ENCODE measurements at regions not wholly inside any gene's neighbourhood (a gene's known extent, or its start where the extent isn't known, plus 50 kb on each side); places are given as distances from the start of the nearest gene placed in this dataset.

DNA sequence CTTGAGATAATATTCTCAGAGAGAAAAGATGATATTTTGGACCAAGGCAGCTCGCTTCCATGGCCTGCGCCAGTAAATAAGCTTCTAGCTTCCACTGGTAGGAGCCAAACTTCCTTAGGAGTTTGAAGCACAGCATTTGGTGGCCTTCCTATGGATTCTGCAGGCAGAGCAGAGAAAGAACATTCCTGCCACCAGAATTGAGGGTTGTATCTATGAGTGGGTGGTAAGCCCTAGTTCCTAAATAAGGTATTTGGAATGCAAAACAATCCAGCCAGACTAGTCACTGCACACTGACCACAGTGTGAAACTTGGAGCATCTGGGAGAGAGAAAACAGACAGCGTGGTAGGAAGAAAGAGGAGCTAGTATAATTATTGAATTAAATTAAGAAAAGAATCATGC is 54.1 kb upstream of the BCAR3 start:
- Histone ChIP-seq H3K79me2 (ENCODE audit: insufficient read depth, low read length) (no peaks in the 10 kb centered on the region), H3K9me2 (replicated peaks; ENCODE audit: insufficient read depth, low read length) (no peaks in the 10 kb centered on the region), H2AFZ (ENCODE audit: low read depth, low read length, severe bottlenecking) (no peak overlapping the region), H4K20me1 (ENCODE audit: low read depth, low read length) (no peaks in the 10 kb centered on the region), H3K36me3 (ENCODE audit: low read length) (no peaks in the 10 kb centered on the region), H3K4me3 (ENCODE audit: insufficient read depth, low read length, poor library complexity, severe bottlenecking) (no peak overlapping the region), H3K27me3 (ENCODE audit: low read length) (no peaks in the 10 kb centered on the region), H3K27ac (ENCODE audit: low read depth, low read length) (no peak overlapping the region), H3F3A (ENCODE audit: insufficient read depth) (no peaks in the 10 kb centered on the region), H3K4me2 (ENCODE audit: low read depth, low read length, poor library complexity, severe bottlenecking) (no peak overlapping the region), H3K9me3 (ENCODE audit: insufficient read depth, low read length) (no peaks in the 10 kb centered on the region), H3K9ac (ENCODE audit: low read length) (no peak overlapping the region)
- TF ChIP-seq, protein P1, sequence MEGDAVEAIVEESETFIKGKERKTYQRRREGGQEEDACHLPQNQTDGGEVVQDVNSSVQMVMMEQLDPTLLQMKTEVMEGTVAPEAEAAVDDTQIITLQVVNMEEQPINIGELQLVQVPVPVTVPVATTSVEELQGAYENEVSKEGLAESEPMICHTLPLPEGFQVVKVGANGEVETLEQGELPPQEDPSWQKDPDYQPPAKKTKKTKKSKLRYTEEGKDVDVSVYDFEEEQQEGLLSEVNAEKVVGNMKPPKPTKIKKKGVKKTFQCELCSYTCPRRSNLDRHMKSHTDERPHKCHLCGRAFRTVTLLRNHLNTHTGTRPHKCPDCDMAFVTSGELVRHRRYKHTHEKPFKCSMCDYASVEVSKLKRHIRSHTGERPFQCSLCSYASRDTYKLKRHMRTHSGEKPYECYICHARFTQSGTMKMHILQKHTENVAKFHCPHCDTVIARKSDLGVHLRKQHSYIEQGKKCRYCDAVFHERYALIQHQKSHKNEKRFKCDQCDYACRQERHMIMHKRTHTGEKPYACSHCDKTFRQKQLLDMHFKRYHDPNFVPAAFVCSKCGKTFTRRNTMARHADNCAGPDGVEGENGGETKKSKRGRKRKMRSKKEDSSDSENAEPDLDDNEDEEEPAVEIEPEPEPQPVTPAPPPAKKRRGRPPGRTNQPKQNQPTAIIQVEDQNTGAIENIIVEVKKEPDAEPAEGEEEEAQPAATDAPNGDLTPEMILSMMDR (IDR thresholded peaks at IDR 0.05; ENCODE audit: insufficient read depth, low read length, poor library complexity, severe bottlenecking), result no peak
- no peak for TF ChIP-seq EZH2phosphoT487 (conservative IDR thresholded peaks at IDR 0.05; ENCODE audit: low read length)

DNA sequence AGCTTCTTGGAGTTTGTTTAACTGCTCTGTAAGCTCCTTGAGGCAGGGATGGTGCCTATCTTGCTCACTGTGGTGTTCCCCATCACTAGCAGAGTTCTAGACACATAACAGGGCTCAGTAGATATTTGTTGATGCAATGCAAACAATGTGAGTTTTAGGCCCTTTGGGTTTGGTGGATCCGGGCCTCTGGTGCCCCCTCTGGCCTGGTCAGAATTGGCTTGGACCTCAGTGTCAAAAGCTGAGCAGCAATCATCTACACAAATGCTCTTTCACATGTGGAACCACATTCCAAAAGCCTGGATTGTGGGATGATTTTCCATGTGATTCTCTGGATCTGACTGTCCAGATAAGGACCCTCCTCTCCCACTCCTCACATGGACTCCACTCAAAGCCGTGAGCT is 53.4 kb upstream of the BCAR3 start:
- no peaks in the 10 kb centered on the region for H3F3A ChIP-seq (ENCODE audit: insufficient read depth)
- no peaks in the 10 kb centered on the region for H3K9me3 ChIP-seq (ENCODE audit: insufficient read depth, low read length)
- no peak overlapping the region for H3K9ac ChIP-seq (ENCODE audit: low read length)
- H3K4me2 ChIP-seq (ENCODE audit: low read depth, low read length, poor library complexity, severe bottlenecking), result no peak overlapping the region
- no peaks in the 10 kb centered on the region for H3K79me2 ChIP-seq (ENCODE audit: insufficient read depth, low read length)
- no peak for TF ChIP-seq EZH2phosphoT487 (conservative IDR thresholded peaks at IDR 0.05; ENCODE audit: low read length)
- TF ChIP-seq, protein P1 (IDR thresholded peaks at IDR 0.05; ENCODE audit: insufficient read depth, low read length, poor library complexity, severe bottlenecking), result no peak
- no peak overlapping the region for H3K27ac ChIP-seq (ENCODE audit: low read depth, low read length)
- no peaks in the 10 kb centered on the region for H4K20me1 ChIP-seq (ENCODE audit: low read depth, low read length)
- no peak overlapping the region for H3K4me3 ChIP-seq (ENCODE audit: insufficient read depth, low read length, poor library complexity, severe bottlenecking)
- H3K36me3 ChIP-seq (ENCODE audit: low read length), result no peaks in the 10 kb centered on the region
- H3K27me3 ChIP-seq (ENCODE audit: low read length), result no peaks in the 10 kb centered on the region
- no peaks in the 10 kb centered on the region for H3K9me2 ChIP-seq (replicated peaks; ENCODE audit: insufficient read depth, low read length)
- H2AFZ ChIP-seq (ENCODE audit: low read depth, low read length, severe bottlenecking), result no peak overlapping the region

DNA sequence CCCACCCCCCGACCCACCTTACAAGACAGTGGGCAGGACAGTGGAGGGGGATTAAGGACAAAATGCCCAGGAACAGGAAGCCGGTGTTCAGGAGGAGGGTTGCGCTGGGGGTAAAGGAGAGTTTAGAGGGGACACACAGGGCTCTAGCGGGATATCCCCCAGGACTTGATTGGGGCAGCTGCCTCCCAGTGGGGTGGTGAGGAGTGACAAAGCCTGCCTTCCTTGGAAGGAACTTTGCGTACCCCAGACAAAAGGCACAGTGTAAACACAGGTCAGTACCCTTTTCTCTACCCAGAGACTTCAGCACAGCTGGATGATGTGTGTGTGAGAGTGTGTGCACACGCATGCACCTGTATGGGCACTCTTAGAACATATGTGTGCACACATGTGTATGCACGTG is 51.7 kb upstream of the BCAR3 start:
- Histone ChIP-seq H3K36me3 (ENCODE audit: low read length) (no peaks in the 10 kb centered on the region), H3K4me3 (ENCODE audit: insufficient read depth, low read length, poor library complexity, severe bottlenecking) (no peak overlapping the region), H3K4me2 (ENCODE audit: low read depth, low read length, poor library complexity, severe bottlenecking) (no peak overlapping the region), H3F3A (ENCODE audit: insufficient read depth) (no peaks in the 10 kb centered on the region), H3K9me3 (ENCODE audit: insufficient read depth, low read length) (no peaks in the 10 kb centered on the region), H3K79me2 (ENCODE audit: insufficient read depth, low read length) (no peaks in the 10 kb centered on the region), H3K9ac (ENCODE audit: low read length) (no peak overlapping the region), H3K27me3 (ENCODE audit: low read length) (no peaks in the 10 kb centered on the region), H3K27ac (ENCODE audit: low read depth, low read length) (no peak overlapping the region), H4K20me1 (ENCODE audit: low read depth, low read length) (no peaks in the 10 kb centered on the region), H3K9me2 (replicated peaks; ENCODE audit: insufficient read depth, low read length) (no peaks in the 10 kb centered on the region), H2AFZ (ENCODE audit: low read depth, low read length, severe bottlenecking) (no peak overlapping the region)
- TF ChIP-seq, protein P1 (IDR thresholded peaks at IDR 0.05; ENCODE audit: insufficient read depth, low read length, poor library complexity, severe bottlenecking), result no peak
- no peak for TF ChIP-seq EZH2phosphoT487 (conservative IDR thresholded peaks at IDR 0.05; ENCODE audit: low read length)

DNA sequence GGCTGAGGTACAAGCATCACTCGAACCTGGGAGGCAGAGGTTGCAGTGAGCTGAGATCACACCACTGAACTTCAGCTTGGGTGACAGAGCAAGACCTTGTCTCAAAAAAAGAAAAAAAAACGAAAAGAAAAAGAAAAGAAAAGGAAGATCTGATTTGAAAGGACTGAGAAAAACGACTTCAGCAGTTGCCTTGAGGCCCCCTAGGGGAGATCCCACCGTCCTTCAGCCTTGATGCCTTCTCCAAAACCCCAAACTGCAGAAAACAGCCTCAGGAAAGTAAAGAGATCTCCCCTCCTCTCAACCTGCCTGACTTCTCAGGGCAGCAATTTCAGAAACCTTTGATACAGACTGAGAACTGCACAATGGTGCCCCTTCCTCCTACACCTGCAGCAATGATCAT is 50.9 kb upstream of the BCAR3 start:
- Histone ChIP-seq H3K9ac (ENCODE audit: low read length) (no peak overlapping the region), H3K4me2 (ENCODE audit: low read depth, low read length, poor library complexity, severe bottlenecking) (no peak overlapping the region), H3F3A (ENCODE audit: insufficient read depth) (no peaks in the 10 kb centered on the region), H2AFZ (ENCODE audit: low read depth, low read length, severe bottlenecking) (no peak overlapping the region), H3K27ac (ENCODE audit: low read depth, low read length) (no peak overlapping the region), H3K9me3 (ENCODE audit: insufficient read depth, low read length) (no peaks in the 10 kb centered on the region), H3K9me2 (replicated peaks; ENCODE audit: insufficient read depth, low read length) (no peaks in the 10 kb centered on the region), H3K79me2 (ENCODE audit: insufficient read depth, low read length) (no peaks in the 10 kb centered on the region), H3K4me3 (ENCODE audit: insufficient read depth, low read length, poor library complexity, severe bottlenecking) (no peak overlapping the region), H4K20me1 (ENCODE audit: low read depth, low read length) (no peaks in the 10 kb centered on the region), H3K27me3 (ENCODE audit: low read length) (no peaks in the 10 kb centered on the region), H3K36me3 (ENCODE audit: low read length) (no peaks in the 10 kb centered on the region)
- TF ChIP-seq, protein P1 (IDR thresholded peaks at IDR 0.05; ENCODE audit: insufficient read depth, low read length, poor library complexity, severe bottlenecking), result no peak
- TF ChIP-seq EZH2phosphoT487 (conservative IDR thresholded peaks at IDR 0.05; ENCODE audit: low read length), result no peak
